GM23338 (cell line): ENCODE measurements at regions not wholly inside any gene's neighbourhood (a gene's known extent, or its start where the extent isn't known, plus 50 kb on each side); places are given as distances from the start of the nearest gene placed in this dataset.

ENCODE experiments used
- ATAC-seq: fragments of 200-7000 bp; cut with Tn5 transposase; 3 replicates; pipeline ENCODE4 v1.9.1; 2020
- DNase-seq: peaks from one replicate; pipeline ENCODE4 v3.0.0-alpha.2; 2015; ENCODE audit warnings: low spot score
- H2AFZ ChIP-seq: fragments of 200-600 bp; sonication (generic); 2 replicates; pipeline ENCODE4 v1.8.0; 2016; ENCODE audit warnings: antibody characterized with exemption, mild to moderate bottlenecking, moderate library complexity
- H3F3A ChIP-seq: fragments of 200-600 bp; sonication (generic); replicated peaks from 2 replicates; pipeline ENCODE4 v1.8.0; 2017; ENCODE audit warnings: antibody characterized with exemption, mixed run types, low read depth
- H3K27ac ChIP-seq: fragments of 200-600 bp; sonication (generic); 2 replicates; pipeline ENCODE4 v1.6.1; 2016; ENCODE audit warnings: low read depth
- H3K27me3 ChIP-seq: fragments of 200-600 bp; sonication (generic); 2 replicates; pipeline ENCODE4 v1.8.0; 2016; ENCODE audit warnings: mild to moderate bottlenecking, mixed run types, moderate library complexity; ENCODE audit not compliant: insufficient read depth
- H3K36me3 ChIP-seq: fragments of 200-600 bp; sonication (generic); 2 replicates; pipeline ENCODE4 v1.8.0; 2016; ENCODE audit warnings: mild to moderate bottlenecking; ENCODE audit not compliant: insufficient read depth
- H3K4me1 ChIP-seq: fragments of 200-600 bp; sonication (generic); 2 replicates; pipeline ENCODE4 v1.8.0; 2016; ENCODE audit warnings: mild to moderate bottlenecking, moderate library complexity; ENCODE audit not compliant: insufficient read depth
- H3K4me2 ChIP-seq: fragments of 200-600 bp; sonication (generic); 2 replicates; pipeline ENCODE4 v1.7.1; 2017; ENCODE audit warnings: mixed run types
- H3K4me3 ChIP-seq: fragments of 200-600 bp; sonication (generic); 2 replicates; pipeline ENCODE4 v1.6.1; 2016; ENCODE audit warnings: mixed run types
- H3K79me2 ChIP-seq: fragments of 200-600 bp; sonication (generic); replicated peaks from 2 replicates; pipeline ENCODE4 v1.8.0; 2017; ENCODE audit warnings: mild to moderate bottlenecking; ENCODE audit not compliant: insufficient read depth
- H3K9me2 ChIP-seq: fragments of 200-600 bp; sonication (generic); 2 replicates; pipeline ENCODE4 v1.8.0; 2017; ENCODE audit not compliant: insufficient read depth
- H4K20me1 ChIP-seq: fragments of 200-600 bp; sonication (generic); replicated peaks from 2 replicates; pipeline ENCODE4 v1.8.0; 2017; ENCODE audit warnings: mild to moderate bottlenecking; ENCODE audit not compliant: insufficient read depth
- H3K27ac Mint-ChIP-seq: 2 replicates; pipeline ENCODE4 v1.8.0; 2020; ENCODE audit warnings: inconsistent platforms, mild to moderate bottlenecking, moderate library complexity, mixed read lengths
- H3K27me3 Mint-ChIP-seq: 3 replicates; pipeline ENCODE4 v1.8.0; 2022; ENCODE audit warnings: low read depth, mild to moderate bottlenecking, moderate library complexity, mixed read lengths, inconsistent platforms; ENCODE audit not compliant: insufficient read depth, poor library complexity
- H3K36me3 Mint-ChIP-seq: 3 replicates; pipeline ENCODE4 v1.8.0; 2021; ENCODE audit warnings: low read depth, mild to moderate bottlenecking, inconsistent platforms, moderate library complexity, mixed read lengths
- H3K4me1 Mint-ChIP-seq: 3 replicates; pipeline ENCODE4 v1.8.0; 2020; ENCODE audit warnings: mild to moderate bottlenecking, inconsistent platforms, mixed read lengths
- H3K4me3 Mint-ChIP-seq: 3 replicates; pipeline ENCODE4 v1.8.0; 2021; ENCODE audit warnings: moderate library complexity, mild to moderate bottlenecking, inconsistent platforms, mixed read lengths
- H3K9me3 Mint-ChIP-seq: 3 replicates; pipeline ENCODE4 v1.8.0; 2020; ENCODE audit warnings: moderate library complexity, mild to moderate bottlenecking, inconsistent platforms, mixed read lengths
- CREB1 ChIP-seq: fragments of 250-450 bp; sonication (Bioruptor Pico); IDR thresholded peaks from 2 replicates; pipeline ENCODE4 v1.5.0; 2020; ENCODE audit warnings: low read depth, mild to moderate bottlenecking, moderate library complexity
- EZH2 ChIP-seq: fragments of 200-600 bp; sonication (generic); IDR thresholded peaks from one replicate; pipeline ENCODE4 v1.8.0; 2017; ENCODE audit warnings: antibody characterized with exemption, mild to moderate bottlenecking, low read depth; ENCODE audit not compliant: unreplicated experiment
- NANOG ChIP-seq: IDR thresholded peaks from 2 replicates; pipeline ENCODE4 v1.6.1; 2016; ENCODE audit warnings: antibody characterized with exemption, borderline replicate concordance
- ZNF331 ChIP-seq: fragments of 250-450 bp; sonication (Bioruptor Pico); IDR thresholded peaks from 2 replicates; pipeline ENCODE4 v1.5.0; 2020; ENCODE audit warnings: low read depth, mild to moderate bottlenecking, moderate library complexity
- ZNF462 ChIP-seq: fragments of 250-450 bp; sonication (Bioruptor Pico); IDR thresholded peaks from 2 replicates; pipeline ENCODE4 v1.5.0; 2020; ENCODE audit warnings: mild to moderate bottlenecking, moderate library complexity
- TF ChIP-seq, protein P1 (sequence below), 2 experiments: fragments of 200-600 bp in 1 of 2; sonication (generic) in 1 of 2; conservative IDR thresholded peaks; 2 replicates each; pipeline versions ENCODE4 v1.5.1 to v1.6.1; 2016 to 2017; ENCODE audit warnings: antibody characterized with exemption in 2 of 2, low read depth in 2 of 2, mild to moderate bottlenecking in 2 of 2, moderate library complexity in 1 of 2
- TF ChIP-seq, protein P2 (sequence below): IDR thresholded peaks from 2 replicates; pipeline ENCODE4 v1.6.1; 2016; ENCODE audit warnings: antibody characterized with exemption
- TF ChIP-seq, protein P3 (sequence below): IDR thresholded peaks from one replicate; pipeline ENCODE4 v1.6.1; 2018; ENCODE audit warnings: antibody characterized with exemption; ENCODE audit not compliant: unreplicated experiment

DNA sequence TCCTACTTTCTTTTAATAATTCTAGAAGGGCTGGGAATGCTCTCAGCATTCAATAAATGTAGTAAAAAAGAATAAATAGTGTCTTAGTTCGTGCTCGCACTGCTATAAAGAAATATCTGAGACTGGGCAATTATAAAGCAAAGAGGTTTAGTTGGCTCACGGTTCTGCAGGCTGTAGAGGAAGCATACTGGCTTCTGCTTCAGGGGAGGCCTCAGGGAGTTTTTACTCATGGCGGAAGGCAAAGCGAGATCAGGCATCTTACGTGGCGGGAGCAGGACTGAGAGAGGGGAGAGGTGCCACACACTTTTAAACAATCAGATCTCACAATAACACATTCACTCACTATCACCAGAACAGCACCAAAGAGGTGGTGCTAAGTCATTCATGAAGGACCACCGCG is 103.0 kb upstream of the UBE2E2 start (continued):
- TF ChIP-seq, protein P1, sequence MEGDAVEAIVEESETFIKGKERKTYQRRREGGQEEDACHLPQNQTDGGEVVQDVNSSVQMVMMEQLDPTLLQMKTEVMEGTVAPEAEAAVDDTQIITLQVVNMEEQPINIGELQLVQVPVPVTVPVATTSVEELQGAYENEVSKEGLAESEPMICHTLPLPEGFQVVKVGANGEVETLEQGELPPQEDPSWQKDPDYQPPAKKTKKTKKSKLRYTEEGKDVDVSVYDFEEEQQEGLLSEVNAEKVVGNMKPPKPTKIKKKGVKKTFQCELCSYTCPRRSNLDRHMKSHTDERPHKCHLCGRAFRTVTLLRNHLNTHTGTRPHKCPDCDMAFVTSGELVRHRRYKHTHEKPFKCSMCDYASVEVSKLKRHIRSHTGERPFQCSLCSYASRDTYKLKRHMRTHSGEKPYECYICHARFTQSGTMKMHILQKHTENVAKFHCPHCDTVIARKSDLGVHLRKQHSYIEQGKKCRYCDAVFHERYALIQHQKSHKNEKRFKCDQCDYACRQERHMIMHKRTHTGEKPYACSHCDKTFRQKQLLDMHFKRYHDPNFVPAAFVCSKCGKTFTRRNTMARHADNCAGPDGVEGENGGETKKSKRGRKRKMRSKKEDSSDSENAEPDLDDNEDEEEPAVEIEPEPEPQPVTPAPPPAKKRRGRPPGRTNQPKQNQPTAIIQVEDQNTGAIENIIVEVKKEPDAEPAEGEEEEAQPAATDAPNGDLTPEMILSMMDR (conservative IDR thresholded peaks at IDR 0.05; ENCODE audit: low read depth in 2 of 2): no peak
- no peak for TF ChIP-seq ZNF331 (CRISPR knock-in tag)
- TF ChIP-seq, protein P2, sequence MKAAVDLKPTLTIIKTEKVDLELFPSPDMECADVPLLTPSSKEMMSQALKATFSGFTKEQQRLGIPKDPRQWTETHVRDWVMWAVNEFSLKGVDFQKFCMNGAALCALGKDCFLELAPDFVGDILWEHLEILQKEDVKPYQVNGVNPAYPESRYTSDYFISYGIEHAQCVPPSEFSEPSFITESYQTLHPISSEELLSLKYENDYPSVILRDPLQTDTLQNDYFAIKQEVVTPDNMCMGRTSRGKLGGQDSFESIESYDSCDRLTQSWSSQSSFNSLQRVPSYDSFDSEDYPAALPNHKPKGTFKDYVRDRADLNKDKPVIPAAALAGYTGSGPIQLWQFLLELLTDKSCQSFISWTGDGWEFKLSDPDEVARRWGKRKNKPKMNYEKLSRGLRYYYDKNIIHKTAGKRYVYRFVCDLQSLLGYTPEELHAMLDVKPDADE: no peak
- no peak for TF ChIP-seq NANOG
- TF ChIP-seq CREB1 (CRISPR knock-in tag): no peak

DNA sequence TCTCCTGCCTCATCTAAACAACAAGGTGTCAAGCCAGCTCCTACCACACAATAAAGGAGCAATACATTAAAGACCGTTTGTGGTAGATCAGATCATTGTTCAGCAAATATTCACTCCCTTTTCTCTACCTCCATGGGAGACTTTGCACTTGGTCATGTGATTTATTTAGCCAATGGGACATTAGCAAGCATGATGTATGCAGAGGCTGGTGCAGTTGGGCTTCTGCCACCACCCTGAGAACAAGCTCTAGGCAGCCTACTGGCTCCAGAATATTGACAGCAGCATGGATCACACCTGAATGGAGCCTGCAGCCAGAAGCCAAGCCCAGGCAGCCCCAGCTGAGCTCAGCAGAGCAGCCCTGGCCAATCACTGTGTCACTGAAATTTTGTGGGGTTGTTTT is 99.4 kb upstream of the UBE2E2 start:
- no peaks in the 10 kb centered on the region for H3F3A ChIP-seq
- peak; percentile 67; the same call in 2 of the 3 replicates for ATAC-seq
- no peak overlapping the region for H3K27ac Mint-ChIP-seq
- no peak for TF ChIP-seq EZH2
- TF ChIP-seq, protein P1 (conservative IDR thresholded peaks at IDR 0.05; ENCODE audit: low read depth in 2 of 2): no peak
- no peak for TF ChIP-seq ZNF331 (CRISPR knock-in tag)
- TF ChIP-seq, protein P3, sequence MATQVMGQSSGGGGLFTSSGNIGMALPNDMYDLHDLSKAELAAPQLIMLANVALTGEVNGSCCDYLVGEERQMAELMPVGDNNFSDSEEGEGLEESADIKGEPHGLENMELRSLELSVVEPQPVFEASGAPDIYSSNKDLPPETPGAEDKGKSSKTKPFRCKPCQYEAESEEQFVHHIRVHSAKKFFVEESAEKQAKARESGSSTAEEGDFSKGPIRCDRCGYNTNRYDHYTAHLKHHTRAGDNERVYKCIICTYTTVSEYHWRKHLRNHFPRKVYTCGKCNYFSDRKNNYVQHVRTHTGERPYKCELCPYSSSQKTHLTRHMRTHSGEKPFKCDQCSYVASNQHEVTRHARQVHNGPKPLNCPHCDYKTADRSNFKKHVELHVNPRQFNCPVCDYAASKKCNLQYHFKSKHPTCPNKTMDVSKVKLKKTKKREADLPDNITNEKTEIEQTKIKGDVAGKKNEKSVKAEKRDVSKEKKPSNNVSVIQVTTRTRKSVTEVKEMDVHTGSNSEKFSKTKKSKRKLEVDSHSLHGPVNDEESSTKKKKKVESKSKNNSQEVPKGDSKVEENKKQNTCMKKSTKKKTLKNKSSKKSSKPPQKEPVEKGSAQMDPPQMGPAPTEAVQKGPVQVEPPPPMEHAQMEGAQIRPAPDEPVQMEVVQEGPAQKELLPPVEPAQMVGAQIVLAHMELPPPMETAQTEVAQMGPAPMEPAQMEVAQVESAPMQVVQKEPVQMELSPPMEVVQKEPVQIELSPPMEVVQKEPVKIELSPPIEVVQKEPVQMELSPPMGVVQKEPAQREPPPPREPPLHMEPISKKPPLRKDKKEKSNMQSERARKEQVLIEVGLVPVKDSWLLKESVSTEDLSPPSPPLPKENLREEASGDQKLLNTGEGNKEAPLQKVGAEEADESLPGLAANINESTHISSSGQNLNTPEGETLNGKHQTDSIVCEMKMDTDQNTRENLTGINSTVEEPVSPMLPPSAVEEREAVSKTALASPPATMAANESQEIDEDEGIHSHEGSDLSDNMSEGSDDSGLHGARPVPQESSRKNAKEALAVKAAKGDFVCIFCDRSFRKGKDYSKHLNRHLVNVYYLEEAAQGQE: no peak
- TF ChIP-seq, protein P2: no peak
- no peak for TF ChIP-seq ZNF462 (CRISPR knock-in tag)

More for the DNA sequence above, 99.4 kb upstream of the UBE2E2 start:
- Histone ChIP-seq H3K27me3 (no peaks in the 10 kb centered on the region), H3K79me2 (no peaks in the 10 kb centered on the region), H3K4me2 (no peak overlapping the region), H3K4me3 (no peak overlapping the region), H3K9me2 (no peaks in the 10 kb centered on the region), H3K36me3 (no peaks in the 10 kb centered on the region), H3K27ac (no peak overlapping the region), H4K20me1 (no peaks in the 10 kb centered on the region), H2AFZ (no peak overlapping the region), H3K4me1 (no peaks in the 10 kb centered on the region)
- H3K36me3 Mint-ChIP-seq: no peaks in the 10 kb centered on the region; the same call in 2 of the 3 replicates
- H3K9me3 Mint-ChIP-seq: no peaks in the 10 kb centered on the region; the same call in 2 of the 3 replicates
- H3K4me1 Mint-ChIP-seq: no peaks in the 10 kb centered on the region; the same call in 1 of the 3 replicates
- no peaks in the 10 kb centered on the region for H3K27me3 Mint-ChIP-seq
- H3K4me3 Mint-ChIP-seq: no peak overlapping the region
- DNase-seq: no peak
